Caco-2 (cell line): ENCODE measurements at regions not wholly inside any gene's neighbourhood (a gene's known extent, or its start where the extent isn't known, plus 50 kb on each side); places are given as distances from the start of the nearest gene placed in this dataset.
"Not testable (repeated sequence)": the region's sequence is repeated elsewhere in the genome, so short reads cannot be mapped to it uniquely, and the experiment has no call there.

Experiments
- BruUV-seq: library from RNA; stranded (reverse); fragments of 400-500 nt; replicated peaks from 2 replicates; lab custom pipeline; 2021; lab: Mats Ljungman, UMichigan
- CTCF ChIA-PET: fragments of 300-600 bp; sonication (Branson Sonifier 250); formaldehyde crosslinking; loops from one replicate; lab custom pipeline; 2022; ENCODE audit warnings: antibody characterized with exemption; lab: Charles Lee
- POLR2A ChIA-PET: fragments of 300-600 bp; sonication (Branson Sonifier 250); formaldehyde crosslinking; loops from one replicate; lab custom pipeline; 2022; ENCODE audit warnings: antibody characterized with exemption; lab: Charles Lee
- DNase-seq, 2 experiments: peaks; one replicate each; pipeline versions ENCODE4 v3.0.0 to v3.0.0-alpha.2; 2020 to 2022
- H3K27me3 ChIP-seq: replicated peaks from 2 replicates; pipeline ENCODE4 v1.6.0; 2011; ENCODE audit warnings: low read length; ENCODE audit not compliant: control insufficient read depth, insufficient read depth
- H3K36me3 ChIP-seq: 2 replicates; pipeline ENCODE4 v1.5.1; 2011; ENCODE audit warnings: low read length; ENCODE audit not compliant: control insufficient read depth, insufficient read depth
- H3K4me1 ChIP-seq: fragments of 250-450 bp; sonication (Bioruptor Pico); 2 replicates; pipeline ENCODE4 v1.5.1; 2020; ENCODE audit warnings: mild to moderate bottlenecking
- H3K4me3 ChIP-seq: 2 replicates; pipeline ENCODE4 v1.5.1; 2011; ENCODE audit warnings: low read depth, mild to moderate bottlenecking, control low read depth, low read length
- H3K9me3 ChIP-seq: fragments of 250-450 bp; sonication (Bioruptor Pico); 2 replicates; pipeline ENCODE4 v1.5.1; 2020; ENCODE audit warnings: mild to moderate bottlenecking, moderate library complexity
- H3K27ac Mint-ChIP-seq: one replicate; pipeline ENCODE4 v1.8.0; 2022; ENCODE audit warnings: mixed read lengths; ENCODE audit not compliant: unreplicated experiment
- H3K27me3 Mint-ChIP-seq: one replicate; pipeline ENCODE4 v1.8.0; 2022; ENCODE audit warnings: mixed read lengths; ENCODE audit not compliant: insufficient read depth, unreplicated experiment
- H3K36me3 Mint-ChIP-seq: one replicate; pipeline ENCODE4 v1.8.0; 2022; ENCODE audit warnings: mild to moderate bottlenecking, mixed read lengths; ENCODE audit not compliant: insufficient read depth, unreplicated experiment
- H3K4me1 Mint-ChIP-seq: one replicate; pipeline ENCODE4 v1.8.0; 2022; ENCODE audit warnings: low read depth, mixed read lengths; ENCODE audit not compliant: unreplicated experiment
- H3K4me3 Mint-ChIP-seq: one replicate; pipeline ENCODE4 v1.8.0; 2022; ENCODE audit warnings: mild to moderate bottlenecking, moderate library complexity, mixed read lengths; ENCODE audit not compliant: unreplicated experiment
- H3K9me3 Mint-ChIP-seq: one replicate; pipeline ENCODE4 v1.8.0; 2022; ENCODE audit warnings: mixed read lengths; ENCODE audit not compliant: unreplicated experiment
- intact Hi-C: fragments of 100-400 bp; cut with micrococcal nuclease; formaldehyde crosslinking; loops from one replicate; pipeline ENCODE4 v1.10.0; 2022; ENCODE audit not compliant: unreplicated experiment
- TF ChIP-seq, protein P1 (sequence below), 2 experiments: fragments of 200-600 bp in 1 of 2; IDR thresholded peaks; 1 replicate in 1 of 2; 2 replicates in 1 of 2; pipeline versions ENCODE4 v1.5.1 to v1.8.0; 2011 to 2022; ENCODE audit warnings: antibody characterized with exemption in 1 of 2, control low read depth in 1 of 2, inconsistent platforms in 1 of 2, low read depth in 1 of 2, low read length in 1 of 2, mild to moderate bottlenecking in 1 of 2, moderate library complexity in 1 of 2; ENCODE audit not compliant: insufficient read depth in 1 of 2, severe bottlenecking in 1 of 2, unreplicated experiment in 1 of 2

DNA sequence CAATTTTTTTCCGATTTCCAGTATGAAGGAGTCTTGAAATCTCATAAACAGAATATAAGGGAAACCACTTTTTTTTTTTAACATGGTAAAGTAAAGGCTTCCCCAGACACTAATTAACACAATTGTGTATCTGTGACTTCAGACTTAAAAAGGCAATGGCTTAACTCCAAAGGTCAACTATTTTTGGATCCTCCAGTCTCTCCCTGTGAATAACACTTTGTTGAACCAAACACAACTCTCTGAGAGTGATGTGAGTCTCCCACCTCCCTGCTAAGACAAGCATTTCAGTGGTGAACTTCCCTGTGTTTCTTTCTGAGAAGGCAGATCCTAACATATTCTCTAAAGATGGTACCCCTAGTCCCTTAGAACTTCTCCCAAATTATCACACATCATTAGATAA, 219.6 kb upstream of the RBBP8 start:
- TF ChIP-seq, protein P1, sequence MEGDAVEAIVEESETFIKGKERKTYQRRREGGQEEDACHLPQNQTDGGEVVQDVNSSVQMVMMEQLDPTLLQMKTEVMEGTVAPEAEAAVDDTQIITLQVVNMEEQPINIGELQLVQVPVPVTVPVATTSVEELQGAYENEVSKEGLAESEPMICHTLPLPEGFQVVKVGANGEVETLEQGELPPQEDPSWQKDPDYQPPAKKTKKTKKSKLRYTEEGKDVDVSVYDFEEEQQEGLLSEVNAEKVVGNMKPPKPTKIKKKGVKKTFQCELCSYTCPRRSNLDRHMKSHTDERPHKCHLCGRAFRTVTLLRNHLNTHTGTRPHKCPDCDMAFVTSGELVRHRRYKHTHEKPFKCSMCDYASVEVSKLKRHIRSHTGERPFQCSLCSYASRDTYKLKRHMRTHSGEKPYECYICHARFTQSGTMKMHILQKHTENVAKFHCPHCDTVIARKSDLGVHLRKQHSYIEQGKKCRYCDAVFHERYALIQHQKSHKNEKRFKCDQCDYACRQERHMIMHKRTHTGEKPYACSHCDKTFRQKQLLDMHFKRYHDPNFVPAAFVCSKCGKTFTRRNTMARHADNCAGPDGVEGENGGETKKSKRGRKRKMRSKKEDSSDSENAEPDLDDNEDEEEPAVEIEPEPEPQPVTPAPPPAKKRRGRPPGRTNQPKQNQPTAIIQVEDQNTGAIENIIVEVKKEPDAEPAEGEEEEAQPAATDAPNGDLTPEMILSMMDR (IDR thresholded peaks at IDR 0.05; ENCODE audit: insufficient read depth in 1 of 2, low read depth in 1 of 2, low read length in 1 of 2, severe bottlenecking in 1 of 2, unreplicated experiment in 1 of 2), result no peak
- intact Hi-C loops, result no loop called here
- ChIA-PET POLR2A (no interaction called here), CTCF (no interaction called here)
- DNase-seq, result no peak
- H3K27ac Mint-ChIP-seq, result no peak overlapping the region
- no peaks in the 10 kb centered on the region for H3K4me1 Mint-ChIP-seq
- H3K27me3 Mint-ChIP-seq, result no peaks in the 10 kb centered on the region
- peaks cover 19% of the 10 kb centered on the region for H3K4me1 ChIP-seq
- no peak overlapping the region for H3K4me3 Mint-ChIP-seq
- no peaks in the 10 kb centered on the region for H3K27me3 ChIP-seq
- H3K9me3 ChIP-seq, result no peaks in the 10 kb centered on the region
- H3K9me3 Mint-ChIP-seq, result no peaks in the 10 kb centered on the region
- no peaks in the 10 kb centered on the region for H3K36me3 ChIP-seq
- H3K36me3 Mint-ChIP-seq, result no peaks in the 10 kb centered on the region
- no peak overlapping the region for H3K4me3 ChIP-seq
- no TSS peak for BruUV-seq

DNA sequence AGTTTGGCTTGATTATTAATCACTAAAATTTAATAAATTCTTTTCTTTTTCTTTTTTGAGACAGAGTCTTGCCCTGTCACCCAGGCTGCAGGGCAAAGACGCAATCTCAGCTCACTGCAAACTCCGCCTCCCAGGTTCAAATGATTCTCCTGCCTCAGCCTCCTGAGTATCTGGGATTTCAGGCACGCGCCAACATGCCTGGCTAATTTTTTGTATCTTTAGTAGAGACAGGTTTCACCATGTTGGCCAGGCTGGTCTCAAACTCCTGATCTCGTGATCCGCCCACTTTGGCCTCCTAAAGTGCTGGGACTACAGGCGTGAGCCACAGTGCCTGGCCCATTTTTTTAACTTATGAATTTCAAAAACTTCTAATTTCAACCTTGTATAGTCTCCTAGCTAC, 215.6 kb upstream of the RBBP8 start:
- H3K27me3 Mint-ChIP-seq, H3K4me1 Mint-ChIP-seq, H3K9me3 ChIP-seq, H3K4me3 ChIP-seq, H3K36me3 Mint-ChIP-seq, H3K27me3 ChIP-seq, H3K4me3 Mint-ChIP-seq, H3K9me3 Mint-ChIP-seq, H3K36me3 ChIP-seq, DNase-seq, H3K27ac Mint-ChIP-seq, intact Hi-C loops, H3K4me1 ChIP-seq, BruUV-seq, POLR2A ChIA-PET, CTCF ChIA-PET: not testable (repeated sequence)

DNA sequence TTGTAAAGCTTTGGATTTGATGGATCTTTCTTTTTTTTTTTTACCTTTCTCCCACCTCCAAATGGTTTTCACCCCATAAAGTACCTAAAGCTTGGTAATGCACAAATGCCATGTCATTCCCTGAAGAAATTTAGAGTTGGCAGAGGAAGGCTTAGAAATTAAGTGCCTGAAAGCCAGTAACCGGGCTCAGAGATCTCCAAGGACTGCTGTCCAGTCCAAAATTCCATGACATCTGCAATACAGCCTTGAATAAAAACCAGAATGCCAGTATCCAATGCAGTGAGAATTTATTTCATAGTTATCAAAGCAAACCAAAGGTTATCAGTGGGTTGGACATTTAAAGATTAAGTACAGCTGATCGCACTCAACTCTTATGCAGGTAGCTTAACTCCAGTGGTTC, 209.9 kb upstream of the RBBP8 start:
- H3K36me3 ChIP-seq, result no peaks in the 10 kb centered on the region
- H3K4me3 ChIP-seq, result no peak overlapping the region
- H3K4me1 ChIP-seq, result peaks cover 4% of the 10 kb centered on the region
- no peaks in the 10 kb centered on the region for H3K36me3 Mint-ChIP-seq
- peaks cover 2% of the 10 kb centered on the region for H3K4me1 Mint-ChIP-seq
- BruUV-seq, result no TSS peak
- H3K9me3 Mint-ChIP-seq, result no peaks in the 10 kb centered on the region
- DNase-seq, result no peak
- intact Hi-C loops, result no loop called here
- H3K27me3 ChIP-seq, result no peaks in the 10 kb centered on the region
- H3K9me3 ChIP-seq, result no peaks in the 10 kb centered on the region
- H3K27ac Mint-ChIP-seq, result no peak overlapping the region
- TF ChIP-seq, protein P1 (IDR thresholded peaks at IDR 0.05; ENCODE audit: insufficient read depth in 1 of 2, low read depth in 1 of 2, low read length in 1 of 2, severe bottlenecking in 1 of 2, unreplicated experiment in 1 of 2), result no peak
- no peak overlapping the region for H3K4me3 Mint-ChIP-seq
- H3K27me3 Mint-ChIP-seq, result no peaks in the 10 kb centered on the region
- ChIA-PET CTCF (no interaction called here), POLR2A (no interaction called here)

DNA sequence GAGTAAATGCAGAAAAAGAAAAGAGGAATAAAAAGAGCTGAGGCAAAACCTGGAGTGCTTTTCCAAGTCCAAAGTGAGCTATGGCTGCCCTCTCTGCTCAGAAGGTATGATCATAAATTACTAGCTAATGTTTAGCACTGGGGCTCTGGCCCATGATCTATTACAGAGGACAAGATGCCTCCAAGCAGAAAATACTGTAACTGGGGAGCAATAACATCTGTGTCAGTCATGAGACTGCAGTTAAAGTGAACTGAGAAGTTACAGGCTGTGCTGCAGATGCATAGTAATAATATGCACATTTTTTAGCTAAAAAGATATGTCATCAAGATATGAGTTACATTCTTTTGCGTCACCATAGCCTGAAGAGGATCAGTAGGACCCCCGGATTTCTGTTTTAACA, 209.4 kb upstream of the RBBP8 start:
- ChIA-PET POLR2A (no interaction called here), CTCF (no interaction called here)
- Histone ChIP-seq H3K4me1 (peaks cover 10% of the 10 kb centered on the region), H3K27me3 (no peaks in the 10 kb centered on the region), H3K36me3 (no peaks in the 10 kb centered on the region), H3K9me3 (no peaks in the 10 kb centered on the region), H3K4me3 (no peak overlapping the region)
- Mint-ChIP-seq H3K4me1 (peaks cover 7% of the 10 kb centered on the region), H3K27ac (no peak overlapping the region), H3K27me3 (no peaks in the 10 kb centered on the region), H3K9me3 (no peaks in the 10 kb centered on the region), H3K36me3 (no peaks in the 10 kb centered on the region), H3K4me3 (no peak overlapping the region)
- no peak for DNase-seq
- TF ChIP-seq, protein P1 (IDR thresholded peaks at IDR 0.05; ENCODE audit: insufficient read depth in 1 of 2, low read depth in 1 of 2, low read length in 1 of 2, severe bottlenecking in 1 of 2, unreplicated experiment in 1 of 2), result no peak
- BruUV-seq, result no TSS peak
- intact Hi-C loops, result no loop called here
